ENCODE measurements at regions not wholly inside any gene's neighbourhood (a gene's known extent, or its start where the extent isn't known, plus 50 kb on each side); places are given as distances from the start of the nearest gene placed in this dataset.
"Not testable (repeated sequence)": the region's sequence is repeated elsewhere in the genome, so short reads cannot be mapped to it uniquely, and the experiment has no call there.

- not testable (repeated sequence) for DNase-seq (ENCODE audit: low read depth)
These were observed 144.9 kb upstream of the APOOL start for GRCh38 chrX:84858771-84859170.

GRCh38 chrX:84865113-84865512, 138.6 kb upstream of the APOOL start:
- no peak for DNase-seq (ENCODE audit: low read depth)

- not testable (repeated sequence) for DNase-seq (ENCODE audit: low read depth)
These were observed 133.4 kb upstream of the APOOL start for GRCh38 chrX:84870281-84870680.

GRCh38 chrX:84872160-84872771, 131.4 kb upstream of the APOOL start:
- DNase-seq (ENCODE audit: low read depth) = not testable (repeated sequence)

- no peak for DNase-seq (ENCODE audit: low read depth)
These were observed 130.5 kb upstream of the APOOL start for GRCh38 chrX:84873176-84873575.

- no peak for DNase-seq (ENCODE audit: low read depth)
These were observed 126.8 kb upstream of the APOOL start for GRCh38 chrX:84876876-84877275.

- no peak for DNase-seq (ENCODE audit: low read depth)
These were observed 109.8 kb upstream of the APOOL start for GRCh38 chrX:84893897-84894296.

- no peak for DNase-seq (ENCODE audit: low read depth)
These were observed 96.2 kb upstream of the APOOL start for GRCh38 chrX:84907324-84907968.

GRCh38 chrX:84909151-84909550, 94.5 kb upstream of the APOOL start:
- DNase-seq (ENCODE audit: low read depth) = no peak

- DNase-seq (ENCODE audit: low read depth) = no peak
These were observed 79.1 kb upstream of the APOOL start for GRCh38 chrX:84924624-84925023.

- no peak for DNase-seq (ENCODE audit: low read depth)
These were observed 70.9 kb upstream of the APOOL start for GRCh38 chrX:84932814-84933213.

- no peak for DNase-seq (ENCODE audit: low read depth)
These were observed 69.6 kb upstream of the APOOL start for GRCh38 chrX:84933956-84934556.
